H1 (cell line): ENCODE measurements at regions not wholly inside any gene's neighbourhood (a gene's known extent, or its start where the extent isn't known, plus 50 kb on each side); places are given as distances from the start of the nearest gene placed in this dataset.

Source experiments
- CTCF ChIA-PET: fragments of 300-600 bp; sonication (Branson Sonifier 250); formaldehyde crosslinking; loops from one replicate; lab custom pipeline; 2021; ENCODE audit not compliant: partially characterized antibody; lab: Charles Lee
- POLR2A ChIA-PET: fragments of 300-600 bp; sonication (Branson Sonifier 250); formaldehyde crosslinking; loops from one replicate; lab custom pipeline; 2021; ENCODE audit warnings: inconsistent platforms; ENCODE audit not compliant: partially characterized antibody; lab: Charles Lee
- DNase-seq, 2 experiments: peaks; one replicate each; pipeline versions ENCODE4 v3.0.0 to v3.0.0-alpha.2; 2010 to 2022; ENCODE audit warnings: low spot score in 2 of 2, low read depth in 1 of 2, mixed read lengths in 1 of 2
- FAIRE-seq: peaks from 2 replicates; lab custom pipeline; 2011; peaks lifted over from hg19 to GRCh38; lab: Jason Lieb, UNC
- H2AFZ ChIP-seq: 2 replicates; pipeline ENCODE4 v1.8.1; 2012; ENCODE audit warnings: low read length, inconsistent platforms
- H2AK5ac ChIP-seq: 2 replicates; pipeline ENCODE4 v1.6.1; 2013; ENCODE audit warnings: low read depth, low read length
- H2BK120ac ChIP-seq: replicated peaks from 2 replicates; pipeline ENCODE3; 2013; ENCODE audit warnings: low read depth, low read length, inconsistent platforms
- H2BK12ac ChIP-seq: 2 replicates; pipeline ENCODE4 v1.6.1; 2013; ENCODE audit warnings: low read depth, low read length
- H2BK15ac ChIP-seq: 2 replicates; pipeline ENCODE4 v1.6.1; 2013; ENCODE audit warnings: low read length
- H2BK20ac ChIP-seq: 2 replicates; pipeline ENCODE4 v1.6.1; 2013; ENCODE audit warnings: low read length
- H2BK5ac ChIP-seq: 2 replicates; pipeline ENCODE4 v1.6.1; 2013; ENCODE audit warnings: low read depth, low read length
- H3K14ac ChIP-seq: 2 replicates; pipeline ENCODE4 v1.6.1; 2013; ENCODE audit warnings: inconsistent platforms; ENCODE audit not compliant: insufficient read length
- H3K18ac ChIP-seq: 2 replicates; pipeline ENCODE4 v1.6.1; 2013; ENCODE audit warnings: low read length; ENCODE audit errors: extremely low read depth
- H3K23ac ChIP-seq: 2 replicates; pipeline ENCODE4 v1.6.1; 2013; ENCODE audit warnings: inconsistent platforms; ENCODE audit not compliant: insufficient read length
- H3K23me2 ChIP-seq: 2 replicates; pipeline ENCODE4 v1.6.1; 2013; ENCODE audit warnings: low read depth, low read length
- H3K27ac ChIP-seq: 2 replicates; pipeline ENCODE4 v1.6.1; 2011; ENCODE audit warnings: low read depth, low read length, inconsistent platforms
- H3K27me3 ChIP-seq, 4 experiments: replicated peaks in 1 of 4; 1 replicate in 1 of 4; 2 replicates in 3 of 4; pipeline versions ENCODE4 v1.6.1 to v1.8.1; 2011 to 2013; ENCODE audit warnings: low read length in 3 of 4, mild to moderate bottlenecking in 3 of 4, inconsistent platforms in 2 of 4, mixed read lengths in 2 of 4, moderate library complexity in 1 of 4; ENCODE audit not compliant: control insufficient read depth in 3 of 4, insufficient read depth in 3 of 4; ENCODE audit errors: extremely low read depth in 1 of 4
- H3K36me3 ChIP-seq, 4 experiments: 2 replicates each; pipeline versions ENCODE4 v1.6.1 to v1.8.1; 2011 to 2013; ENCODE audit warnings: mild to moderate bottlenecking in 4 of 4, low read length in 3 of 4, moderate library complexity in 2 of 4, control low read depth in 1 of 4, inconsistent platforms in 1 of 4; ENCODE audit not compliant: insufficient read depth in 4 of 4, control insufficient read depth in 2 of 4
- H3K4ac ChIP-seq: replicated peaks from 2 replicates; pipeline ENCODE3; 2013; ENCODE audit warnings: low read length, low read depth, mixed read lengths, inconsistent platforms; ENCODE audit not compliant: insufficient read length
- H3K4me1 ChIP-seq, 4 experiments: replicated peaks in 1 of 4; 1 replicate in 1 of 4; 2 replicates in 3 of 4; pipeline versions ENCODE4 v1.6.1 to v1.8.1; 2011 to 2013; ENCODE audit warnings: low read length in 3 of 4, inconsistent platforms in 2 of 4, mixed read lengths in 1 of 4; ENCODE audit not compliant: insufficient read depth in 4 of 4, control insufficient read depth in 3 of 4
- H3K4me2 ChIP-seq, 2 experiments: 2 replicates each; pipeline versions ENCODE4 v1.6.1 to v1.8.1; 2011 to 2013; ENCODE audit warnings: low read depth in 2 of 2, low read length in 2 of 2, control low read depth in 1 of 2, inconsistent platforms in 1 of 2, mild to moderate bottlenecking in 1 of 2; ENCODE audit not compliant: insufficient read depth in 1 of 2
- H3K4me3 ChIP-seq, 4 experiments: fragments of 200-600, 300-600 bp in 1 of 4; sonication (generic), shearing (Covaris generic), sonication (Bioruptor Twin) in 1 of 4; 2 replicates each; pipeline versions ENCODE4 v1.5.1 to v1.8.1; 2011 to 2016; ENCODE audit warnings: low read length in 4 of 4, low read depth in 3 of 4, control low read depth in 2 of 4, inconsistent platforms in 2 of 4, mild to moderate bottlenecking in 2 of 4, mixed read lengths in 1 of 4, moderate library complexity in 1 of 4; ENCODE audit not compliant: insufficient read depth in 2 of 4; ENCODE audit errors: extremely low read depth in 1 of 4
- H3K56ac ChIP-seq: replicated peaks from 2 replicates; pipeline ENCODE3; 2013; ENCODE audit warnings: low read depth, mild to moderate bottlenecking, mixed read lengths, low read length, inconsistent platforms; ENCODE audit not compliant: insufficient read length
- H3K79me1 ChIP-seq: 2 replicates; pipeline ENCODE4 v1.6.1; 2013; ENCODE audit warnings: low read depth, low read length, control low read depth
- H3K79me2 ChIP-seq, 2 experiments: 2 replicates each; pipeline versions ENCODE4 v1.6.1 to v1.8.1; 2012 to 2013; ENCODE audit warnings: low read length in 2 of 2, mild to moderate bottlenecking in 2 of 2, inconsistent platforms in 1 of 2; ENCODE audit not compliant: insufficient read depth in 2 of 2, control insufficient read depth in 1 of 2
- H3K9ac ChIP-seq, 4 experiments: replicated peaks in 1 of 4; 1 replicate in 1 of 4; 2 replicates in 3 of 4; pipeline versions ENCODE4 v1.6.1 to v1.8.1; 2011 to 2013; ENCODE audit warnings: low read depth in 3 of 4, low read length in 3 of 4, control low read depth in 2 of 4, mild to moderate bottlenecking in 2 of 4, moderate library complexity in 2 of 4, inconsistent platforms in 1 of 4; ENCODE audit errors: extremely low read depth in 1 of 4
- H3K9me3 ChIP-seq, 2 experiments: 2 replicates each; pipeline versions ENCODE4 v1.6.1 to v1.8.1; 2012 to 2013; ENCODE audit warnings: mild to moderate bottlenecking in 2 of 2, moderate library complexity in 2 of 2, control low read depth in 1 of 2, inconsistent platforms in 1 of 2, low read depth in 1 of 2, low read length in 1 of 2, mixed read lengths in 1 of 2; ENCODE audit not compliant: insufficient read depth in 2 of 2
- H4K20me1 ChIP-seq, 2 experiments: replicated peaks in 1 of 2; 2 replicates each; pipeline versions ENCODE3 to v1.8.1; 2011 to 2013; ENCODE audit warnings: inconsistent platforms in 2 of 2, low read length in 2 of 2, mild to moderate bottlenecking in 1 of 2; ENCODE audit not compliant: insufficient read depth in 2 of 2, control insufficient read depth in 1 of 2
- H4K5ac ChIP-seq: 2 replicates; pipeline ENCODE4 v1.6.1; 2013; ENCODE audit warnings: low read length, low read depth, mixed read lengths, inconsistent platforms; ENCODE audit not compliant: insufficient read length
- H4K8ac ChIP-seq: 2 replicates; pipeline ENCODE4 v1.8.0; 2013; ENCODE audit warnings: mild to moderate bottlenecking, moderate library complexity, low read length, inconsistent platforms; ENCODE audit not compliant: insufficient read depth; ENCODE audit errors: extremely low read depth
- H4K91ac ChIP-seq: replicated peaks from 2 replicates; pipeline ENCODE3; 2013; ENCODE audit warnings: low read length, mixed read lengths, inconsistent platforms; ENCODE audit not compliant: insufficient read length
- CBX5 ChIP-seq: fragments of 300-800, 300-1000 bp; sonication (generic); IDR thresholded peaks from 2 replicates; pipeline ENCODE4 v1.7.1; 2016; ENCODE audit warnings: antibody characterized with exemption, low read length, low read depth
- JUND ChIP-seq: IDR thresholded peaks from 2 replicates; pipeline ENCODE4 v1.6.1; 2011; ENCODE audit warnings: mild to moderate bottlenecking, improper control_type of control experiment, low read length
- MAFK ChIP-seq: IDR thresholded peaks from 2 replicates; pipeline ENCODE4 v1.6.1; 2012; ENCODE audit warnings: low read depth, mild to moderate bottlenecking, improper control_type of control experiment, low read length
- RAD21 ChIP-seq, 2 experiments: IDR thresholded peaks in 1 of 2; conservative IDR thresholded peaks in 1 of 2; 2 replicates each; pipeline ENCODE4 v1.6.1; 2011; ENCODE audit warnings: low read depth in 2 of 2, low read length in 2 of 2, improper control_type of control experiment in 1 of 2, inconsistent platforms in 1 of 2, mild to moderate bottlenecking in 1 of 2, moderate library complexity in 1 of 2
- TAF7 ChIP-seq: optimal IDR thresholded peaks from 2 replicates; pipeline ENCODE3; 2011; ENCODE audit warnings: low read depth, mild to moderate bottlenecking, inconsistent platforms, low read length, moderate library complexity, borderline replicate concordance
- WGBS, 2 experiments: shearing (Covaris generic) in 1 of 2; methylation state at CpG; one replicate each; pipeline versions ENCODE4 v1.1.6 to v1.1.7; 2013 to 2015; ENCODE audit warnings: low lambda C conversion rate in 2 of 2, mixed read lengths in 2 of 2, inconsistent platforms in 1 of 2, low coverage in 1 of 2, missing lambda C conversion rate in 1 of 2; ENCODE audit not compliant: insufficient replicate concordance in 2 of 2, insufficient coverage in 1 of 2, insufficient read length in 1 of 2; ENCODE audit errors: extremely low coverage in 1 of 2, missing lambda C conversion rate in 1 of 2; 5-methylcytosine and 5-hydroxymethylcytosine counted together

- Histone ChIP-seq H3K27ac (no peak overlapping the region), H3K4ac (no peak overlapping the region), H3K9me3 (peaks cover 0 to 4% of the 10 kb centered on the region in 2 experiments; a peak in 1 of 4 replicates), H3K18ac (no peak overlapping the region), H3K4me1 (no peaks in the 10 kb centered on the region), H2BK20ac (no peak overlapping the region), H2BK120ac (no peak overlapping the region), H3K36me3 (no peaks in the 10 kb centered on the region), H3K23ac (no peak overlapping the region), H2AK5ac (no peak overlapping the region), H3K9ac (no peak overlapping the region), H3K27me3 (no peaks in the 10 kb centered on the region), H4K20me1 (no peaks in the 10 kb centered on the region), H3K4me3 (no peak overlapping the region), H3K79me2 (no peaks in the 10 kb centered on the region), H2BK15ac (no peak overlapping the region), H3K23me2 (no peaks in the 10 kb centered on the region), H3K14ac (no peak overlapping the region), H2BK12ac (no peak overlapping the region), H2BK5ac (no peak overlapping the region), H3K79me1 (no peaks in the 10 kb centered on the region), H3K56ac (no peak overlapping the region), H4K91ac (no peak overlapping the region), H4K8ac (no peak overlapping the region), H4K5ac (no peak overlapping the region), H3K4me2 (no peak overlapping the region), H2AFZ (no peak overlapping the region)
- ChIA-PET POLR2A (no interaction called here), CTCF (interaction anchor here (0.6 kb wide), 1 partner anchor 383 kb away, joined by 3 read pairs; no protein-coding TSS in a partner anchor)
- FAIRE-seq (no peak), DNase-seq (no peak)
- WGBS, 2 experiments = 90% methylated on average over 10 of the region's 10 CpGs; no CpG with 5 or more reads in 1 of the 2 experiments
- TF ChIP-seq CBX5 (no peak), RAD21 (IDR thresholded peaks at IDR 0.05 in 1 of 2, conservative IDR thresholded peaks at IDR 0.05 in 1 of 2; ENCODE audit: low read depth in 2 of 2, low read length in 2 of 2) (no peak), JUND (no peak), TAF7 (no peak), MAFK (no peak)
Observed at GRCh38 chr2:239538357-239539052, 137.7 kb upstream of the HDAC4 start.
